ENCODE measurements at regions not wholly inside any gene's neighbourhood (a gene's known extent, or its start where the extent isn't known, plus 50 kb on each side); places are given as distances from the start of the nearest gene placed in this dataset.
"Not testable (repeated sequence)": the region's sequence is repeated elsewhere in the genome, so short reads cannot be mapped to it uniquely, and the experiment has no call there.

- Histone ChIP-seq H3K4me1 (ENCODE audit: control extremely low read depth in 1 of 4, control insufficient read depth in 4 of 4, insufficient read depth in 4 of 4, low read length in 3 of 4) (no peaks in the 10 kb centered on the region), H3K27me3 (replicated peaks in 2 of 5; ENCODE audit: control insufficient read depth in 4 of 5, insufficient read depth in 5 of 5, low read length in 4 of 5) (no peaks in the 10 kb centered on the region), H3K27ac (ENCODE audit: insufficient read depth in 1 of 2, low read depth in 1 of 2, low read length in 2 of 2, poor library complexity in 1 of 2, severe bottlenecking in 2 of 2) (no peak overlapping the region), H3K36me3 (ENCODE audit: control insufficient read depth in 4 of 4, insufficient read depth in 4 of 4, low read length in 3 of 4) (no peaks in the 10 kb centered on the region), H3K4me3 (ENCODE audit: control insufficient read depth in 1 of 7, extremely low read depth in 1 of 7, insufficient read depth in 4 of 7, low read depth in 2 of 7, low read length in 6 of 7) (no peak overlapping the region), H3K9me3 (ENCODE audit: control extremely low read depth in 1 of 5, control insufficient read depth in 4 of 5, insufficient read depth in 2 of 5, low read depth in 1 of 5, low read length in 4 of 5) (no peaks in the 10 kb centered on the region)
- WGBS (ENCODE audit: insufficient coverage), result no CpG with 5 or more reads among the region's 2 CpGs
- POLR2A ChIA-PET, result no interaction called here
- no peak for DNase-seq
- CTCF ChIA-PET, result no interaction called here
Measured at GRCh38 chr12:58741226-58741625, 179.1 kb downstream of the LRIG3 start.

- Histone ChIP-seq H3K27me3 (replicated peaks in 2 of 5; ENCODE audit: control insufficient read depth in 4 of 5, insufficient read depth in 5 of 5, low read length in 4 of 5) (no peaks in the 10 kb centered on the region), H3K4me3 (ENCODE audit: control insufficient read depth in 1 of 7, extremely low read depth in 1 of 7, insufficient read depth in 4 of 7, low read depth in 2 of 7, low read length in 6 of 7) (no peak overlapping the region), H3K9me3 (ENCODE audit: control extremely low read depth in 1 of 5, control insufficient read depth in 4 of 5, insufficient read depth in 2 of 5, low read depth in 1 of 5, low read length in 4 of 5) (peaks cover 0 to 1% (median 0%) of the 10 kb centered on the region in 5 experiments), H3K27ac (ENCODE audit: insufficient read depth in 1 of 2, low read depth in 1 of 2, low read length in 2 of 2, poor library complexity in 1 of 2, severe bottlenecking in 2 of 2) (no peak overlapping the region), H3K4me1 (ENCODE audit: control extremely low read depth in 1 of 4, control insufficient read depth in 4 of 4, insufficient read depth in 4 of 4, low read length in 3 of 4) (no peaks in the 10 kb centered on the region), H3K36me3 (ENCODE audit: control insufficient read depth in 4 of 4, insufficient read depth in 4 of 4, low read length in 3 of 4) (no peaks in the 10 kb centered on the region)
- CTCF ChIA-PET, result no interaction called here
- 94% methylated on average over 2 of the region's 4 CpGs for WGBS (ENCODE audit: insufficient coverage)
- DNase-seq, result no peak
- POLR2A ChIA-PET, result no interaction called here
Measured at GRCh38 chr12:58745348-58746125, 174.8 kb downstream of the LRIG3 start.

DNA sequence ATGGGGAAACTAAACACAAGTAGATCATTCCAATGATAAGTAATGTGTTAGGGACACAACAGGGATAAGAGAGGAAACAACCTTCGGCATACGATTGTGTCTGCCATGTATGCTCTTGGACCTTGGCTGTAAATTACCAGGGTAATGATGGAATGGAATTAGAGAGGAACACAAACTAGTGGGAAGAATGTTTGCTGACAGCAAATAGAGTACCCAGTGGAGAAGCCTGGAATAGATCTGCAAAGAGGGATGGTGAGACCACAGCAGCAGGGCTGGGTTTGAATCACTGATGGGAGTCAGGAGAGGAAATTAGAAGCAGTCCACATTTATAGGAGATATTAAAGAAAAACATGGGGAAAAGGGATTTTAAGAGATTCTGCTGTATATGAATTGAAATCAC, 172.8 kb downstream of the LRIG3 start:
- Histone ChIP-seq H3K36me3 (ENCODE audit: control insufficient read depth in 4 of 4, insufficient read depth in 4 of 4, low read length in 3 of 4) (no peaks in the 10 kb centered on the region), H3K9me3 (ENCODE audit: control extremely low read depth in 1 of 5, control insufficient read depth in 4 of 5, insufficient read depth in 2 of 5, low read depth in 1 of 5, low read length in 4 of 5) (peaks cover 0 to 1% (median 0%) of the 10 kb centered on the region in 5 experiments), H3K27ac (ENCODE audit: insufficient read depth in 1 of 2, low read depth in 1 of 2, low read length in 2 of 2, poor library complexity in 1 of 2, severe bottlenecking in 2 of 2) (no peak overlapping the region), H3K4me1 (ENCODE audit: control extremely low read depth in 1 of 4, control insufficient read depth in 4 of 4, insufficient read depth in 4 of 4, low read length in 3 of 4) (no peaks in the 10 kb centered on the region), H3K4me3 (ENCODE audit: control insufficient read depth in 1 of 7, extremely low read depth in 1 of 7, insufficient read depth in 4 of 7, low read depth in 2 of 7, low read length in 6 of 7) (no peak overlapping the region), H3K27me3 (replicated peaks in 2 of 5; ENCODE audit: control insufficient read depth in 4 of 5, insufficient read depth in 5 of 5, low read length in 4 of 5) (no peaks in the 10 kb centered on the region)
- ChIA-PET POLR2A (no interaction called here), CTCF (no interaction called here)
- no CpG with 5 or more reads among the region's 2 CpGs for WGBS (ENCODE audit: insufficient coverage)
- DNase-seq, result no peak

GRCh38 chr12:58750484-58750883, 169.8 kb downstream of the LRIG3 start:
- H3K27ac ChIP-seq (ENCODE audit: insufficient read depth in 1 of 2, low read depth in 1 of 2, low read length in 2 of 2, poor library complexity in 1 of 2, severe bottlenecking in 2 of 2), result no peak overlapping the region
- no peak for DNase-seq
- ChIA-PET POLR2A (no interaction called here), CTCF (no interaction called here)
- H3K9me3 ChIP-seq (ENCODE audit: control extremely low read depth in 1 of 5, control insufficient read depth in 4 of 5, insufficient read depth in 2 of 5, low read depth in 1 of 5, low read length in 4 of 5), result peaks cover 0 to 2% (median 0%) of the 10 kb centered on the region in 5 experiments
- no peak overlapping the region for H3K4me3 ChIP-seq (ENCODE audit: control insufficient read depth in 1 of 7, extremely low read depth in 1 of 7, insufficient read depth in 4 of 7, low read depth in 2 of 7, low read length in 6 of 7)
- H3K36me3 ChIP-seq (ENCODE audit: control insufficient read depth in 4 of 4, insufficient read depth in 4 of 4, low read length in 3 of 4), result no peaks in the 10 kb centered on the region
- no peaks in the 10 kb centered on the region for H3K4me1 ChIP-seq (ENCODE audit: control extremely low read depth in 1 of 4, control insufficient read depth in 4 of 4, insufficient read depth in 4 of 4, low read length in 3 of 4)
- WGBS (ENCODE audit: insufficient coverage), result 100% methylated on average over 3 of the region's 3 CpGs
- no peaks in the 10 kb centered on the region for H3K27me3 ChIP-seq (replicated peaks in 2 of 5; ENCODE audit: control insufficient read depth in 4 of 5, insufficient read depth in 5 of 5, low read length in 4 of 5)

DNA sequence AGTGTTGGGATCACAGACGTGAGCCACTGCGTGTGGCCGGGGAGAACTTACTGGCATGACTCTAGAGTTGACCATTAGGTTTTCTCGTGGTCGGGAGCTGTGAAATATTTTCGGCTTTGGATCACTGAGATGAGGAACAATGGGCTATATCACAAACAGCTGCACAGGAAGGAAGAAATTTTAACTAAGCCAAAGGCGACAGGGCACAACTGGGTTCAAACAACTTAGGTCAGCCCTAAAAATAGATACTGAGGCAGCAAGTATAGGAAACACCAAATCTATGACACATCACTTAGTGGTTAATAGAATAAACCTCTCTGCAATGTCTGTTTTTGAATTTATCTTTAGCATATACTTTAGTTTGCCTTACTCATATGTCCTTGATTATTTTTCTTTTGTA, 162.9 kb downstream of the LRIG3 start:
- H3K27ac ChIP-seq (ENCODE audit: insufficient read depth in 1 of 2, low read depth in 1 of 2, low read length in 2 of 2, poor library complexity in 1 of 2, severe bottlenecking in 2 of 2), result no peak overlapping the region
- no peak overlapping the region for H3K4me3 ChIP-seq (ENCODE audit: control insufficient read depth in 1 of 7, extremely low read depth in 1 of 7, insufficient read depth in 4 of 7, low read depth in 2 of 7, low read length in 6 of 7)
- no peaks in the 10 kb centered on the region for H3K36me3 ChIP-seq (ENCODE audit: control insufficient read depth in 4 of 4, insufficient read depth in 4 of 4, low read length in 3 of 4)
- 85% methylated on average over 6 of the region's 7 CpGs for WGBS (ENCODE audit: insufficient coverage)
- no peak for DNase-seq
- H3K4me1 ChIP-seq (ENCODE audit: control extremely low read depth in 1 of 4, control insufficient read depth in 4 of 4, insufficient read depth in 4 of 4, low read length in 3 of 4), result no peaks in the 10 kb centered on the region
- peaks cover 0 to 2% (median 0%) of the 10 kb centered on the region in 5 experiments for H3K9me3 ChIP-seq (ENCODE audit: control extremely low read depth in 1 of 5, control insufficient read depth in 4 of 5, insufficient read depth in 2 of 5, low read depth in 1 of 5, low read length in 4 of 5)
- no peaks in the 10 kb centered on the region for H3K27me3 ChIP-seq (replicated peaks in 2 of 5; ENCODE audit: control insufficient read depth in 4 of 5, insufficient read depth in 5 of 5, low read length in 4 of 5)
- CTCF ChIA-PET, result no interaction called here
- POLR2A ChIA-PET, result no interaction called here

GRCh38 chr12:58759745-58760144, 160.6 kb downstream of the LRIG3 start:
- H3K4me3 ChIP-seq (ENCODE audit: control insufficient read depth in 1 of 7, extremely low read depth in 1 of 7, insufficient read depth in 4 of 7, low read depth in 2 of 7, low read length in 6 of 7); H3K27ac ChIP-seq (ENCODE audit: insufficient read depth in 1 of 2, low read depth in 1 of 2, low read length in 2 of 2, poor library complexity in 1 of 2, severe bottlenecking in 2 of 2); H3K4me1 ChIP-seq (ENCODE audit: control extremely low read depth in 1 of 4, control insufficient read depth in 4 of 4, insufficient read depth in 4 of 4, low read length in 3 of 4); DNase-seq; H3K36me3 ChIP-seq (ENCODE audit: control insufficient read depth in 4 of 4, insufficient read depth in 4 of 4, low read length in 3 of 4); CTCF ChIA-PET; H3K9me3 ChIP-seq (ENCODE audit: control extremely low read depth in 1 of 5, control insufficient read depth in 4 of 5, insufficient read depth in 2 of 5, low read depth in 1 of 5, low read length in 4 of 5); H3K27me3 ChIP-seq (replicated peaks in 2 of 5; ENCODE audit: control insufficient read depth in 4 of 5, insufficient read depth in 5 of 5, low read length in 4 of 5); POLR2A ChIA-PET: not testable (repeated sequence)
- no CpG with 5 or more reads among the region's 1 CpG for WGBS (ENCODE audit: insufficient coverage)

- Histone ChIP-seq H3K4me1 (ENCODE audit: control extremely low read depth in 1 of 4, control insufficient read depth in 4 of 4, insufficient read depth in 4 of 4, low read length in 3 of 4) (no peaks in the 10 kb centered on the region), H3K4me3 (ENCODE audit: control insufficient read depth in 1 of 7, extremely low read depth in 1 of 7, insufficient read depth in 4 of 7, low read depth in 2 of 7, low read length in 6 of 7) (no peak overlapping the region), H3K27me3 (replicated peaks in 2 of 5; ENCODE audit: control insufficient read depth in 4 of 5, insufficient read depth in 5 of 5, low read length in 4 of 5) (no peaks in the 10 kb centered on the region), H3K9me3 (ENCODE audit: control extremely low read depth in 1 of 5, control insufficient read depth in 4 of 5, insufficient read depth in 2 of 5, low read depth in 1 of 5, low read length in 4 of 5) (no peaks in the 10 kb centered on the region), H3K36me3 (ENCODE audit: control insufficient read depth in 4 of 4, insufficient read depth in 4 of 4, low read length in 3 of 4) (no peaks in the 10 kb centered on the region), H3K27ac (ENCODE audit: insufficient read depth in 1 of 2, low read depth in 1 of 2, low read length in 2 of 2, poor library complexity in 1 of 2, severe bottlenecking in 2 of 2) (no peak overlapping the region)
- ChIA-PET POLR2A (no interaction called here), CTCF (no interaction called here)
- 88% methylated on average over 1 of the region's 1 CpG for WGBS (ENCODE audit: insufficient coverage)
- no peak for DNase-seq
Measured at GRCh38 chr12:58761308-58761707, 159.0 kb downstream of the LRIG3 start.
